GM21528 (cell line): ENCODE measurements at regions not wholly inside any gene's neighbourhood (a gene's known extent, or its start where the extent isn't known, plus 50 kb on each side); places are given as distances from the start of the nearest gene placed in this dataset.
"Not testable (repeated sequence)": the region's sequence is repeated elsewhere in the genome, so short reads cannot be mapped to it uniquely, and the experiment has no call there.

Source experiments
- ATAC-seq: cut with Tn5 transposase; IDR thresholded peaks from one replicate; pipeline ENCODE4 v1.9.1; 2021; ENCODE audit warnings: mild to moderate bottlenecking, moderate library complexity; ENCODE audit not compliant: unreplicated experiment, low FRiP score

DNA sequence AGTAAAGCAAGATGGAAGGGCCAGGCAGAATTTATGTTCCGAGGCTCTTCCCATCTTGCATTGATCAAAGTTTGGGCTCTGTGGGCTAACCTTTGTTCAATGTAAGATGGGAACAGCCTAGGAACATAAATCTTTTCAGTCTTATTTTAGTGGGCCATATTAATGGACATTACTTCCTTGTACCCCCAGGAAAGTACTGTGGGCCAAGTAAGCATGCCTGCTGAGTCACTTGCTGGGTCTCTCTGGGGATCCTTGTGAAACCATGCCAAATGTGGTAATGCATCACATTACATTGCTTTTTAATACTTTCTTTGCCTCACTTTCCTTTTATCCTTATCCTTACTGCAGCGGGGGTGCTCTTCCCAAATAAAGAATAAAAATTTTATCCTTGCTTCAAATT is 349.5 kb upstream of the POU1F1 start:
- ATAC-seq = no peak

DNA sequence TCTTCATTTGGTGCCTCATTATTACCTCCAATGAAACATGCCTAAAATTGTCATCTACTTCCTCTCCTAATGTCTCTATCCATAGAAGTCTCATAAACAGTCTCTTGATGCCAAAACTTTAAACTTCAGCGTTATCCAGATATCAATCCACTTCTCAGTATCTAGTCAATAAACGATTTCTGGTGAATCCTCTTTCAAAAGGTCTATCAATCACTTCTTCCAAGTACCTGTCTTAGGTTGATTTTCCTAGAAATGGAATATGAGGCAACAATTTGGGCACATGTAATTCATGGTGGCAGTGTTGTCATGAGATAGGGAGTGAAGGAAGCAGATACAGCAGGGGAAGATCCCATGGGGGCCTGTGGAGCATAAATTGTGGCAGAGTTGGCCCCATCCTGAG is 348.5 kb upstream of the POU1F1 start:
- no peak for ATAC-seq

DNA sequence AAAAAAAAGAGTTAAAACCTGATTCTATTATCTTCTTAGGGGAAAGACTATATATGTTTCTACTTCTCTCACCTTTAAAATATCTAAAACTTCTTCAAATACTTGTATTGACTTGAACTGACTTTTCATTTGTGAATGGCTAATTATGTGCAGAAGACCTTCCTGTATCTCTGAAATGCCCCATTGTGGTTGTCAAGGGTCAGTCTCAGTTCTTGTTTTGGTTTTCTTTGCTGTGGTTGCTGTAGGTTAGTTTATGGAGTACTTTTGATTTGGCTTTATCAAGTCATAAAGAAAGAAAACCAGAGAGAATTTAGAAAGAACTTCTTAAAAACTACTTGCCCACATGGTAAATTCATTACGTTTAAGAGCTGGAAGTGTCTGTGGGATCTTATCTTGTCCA is 345.3 kb upstream of the POU1F1 start:
- ATAC-seq = no peak

DNA sequence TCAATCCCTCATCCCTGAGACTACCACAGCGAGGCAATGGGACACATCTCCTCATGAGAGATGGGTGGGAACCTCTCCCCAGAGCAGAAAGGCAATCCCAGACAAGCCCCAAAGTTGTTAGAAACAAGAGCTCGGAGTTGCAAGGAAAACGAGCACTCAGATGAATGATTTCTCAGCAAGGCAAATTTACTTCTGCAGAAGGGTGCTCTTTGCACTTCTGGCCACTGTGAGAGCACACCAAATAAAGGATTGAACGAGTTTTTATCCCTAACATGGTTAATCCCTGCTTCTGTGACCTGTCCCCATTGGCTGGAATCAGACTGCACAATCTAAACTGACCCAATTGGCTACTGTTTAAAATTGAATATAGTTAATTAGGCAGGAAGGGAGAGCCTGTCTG is 339.1 kb upstream of the POU1F1 start:
- no peak for ATAC-seq

DNA sequence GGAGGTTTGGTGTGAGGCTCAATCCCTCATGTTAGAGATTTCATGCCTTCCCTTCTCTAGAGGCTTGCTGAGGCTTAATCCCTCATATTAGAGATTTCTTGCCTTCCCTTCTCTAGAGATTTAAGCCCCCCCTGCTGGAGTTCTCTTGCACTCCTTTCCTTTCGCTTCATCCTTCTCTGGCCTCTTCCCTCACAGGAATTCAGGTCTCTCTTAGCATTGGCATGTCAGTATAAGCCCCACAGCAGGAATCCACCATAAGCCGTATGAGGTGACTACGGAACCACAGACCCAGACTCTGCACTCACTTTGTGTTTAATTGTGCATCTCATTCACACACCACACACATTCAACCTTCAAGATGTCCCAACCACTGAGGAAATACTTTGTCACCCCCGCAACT is 338.6 kb upstream of the POU1F1 start:
- no peak for ATAC-seq

DNA sequence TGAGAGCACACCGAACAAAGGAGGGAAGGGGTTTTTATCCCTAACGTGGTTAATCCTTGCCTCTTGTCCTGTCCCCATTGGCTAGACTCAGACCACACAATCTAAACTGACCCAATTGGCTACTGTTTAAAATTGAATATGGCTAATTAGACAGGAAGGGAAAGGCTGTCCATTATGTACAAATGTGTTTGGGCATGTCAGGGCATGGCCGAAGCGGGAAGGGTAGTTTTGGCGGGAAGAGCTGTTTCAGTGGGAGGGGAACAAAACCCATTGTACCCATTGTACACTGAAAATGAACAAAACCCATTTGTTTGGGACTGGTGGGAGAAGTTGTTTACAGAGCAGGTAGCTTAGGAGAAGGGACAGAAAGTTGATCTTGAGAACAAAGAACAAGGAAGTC is 330.9 kb upstream of the POU1F1 start:
- ATAC-seq = no peak

DNA sequence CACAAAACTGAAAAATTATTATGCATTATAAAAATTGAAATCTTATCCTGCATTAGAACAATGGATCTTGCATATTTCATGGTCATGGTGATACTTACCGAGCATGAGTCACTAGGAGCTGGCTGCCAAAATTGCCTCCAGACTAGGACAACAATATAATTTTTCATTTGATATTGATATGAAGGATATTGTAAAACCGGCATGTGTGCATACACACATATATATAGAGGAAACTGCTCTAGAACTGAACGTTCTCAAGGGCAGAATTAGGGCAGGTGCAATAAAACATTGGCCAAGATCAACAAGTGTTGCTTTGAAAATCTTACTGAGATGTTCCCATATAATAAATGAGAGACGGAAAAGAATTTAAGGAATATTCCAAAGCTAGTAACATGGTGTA is 319.4 kb upstream of the POU1F1 start:
- ATAC-seq = no peak

DNA sequence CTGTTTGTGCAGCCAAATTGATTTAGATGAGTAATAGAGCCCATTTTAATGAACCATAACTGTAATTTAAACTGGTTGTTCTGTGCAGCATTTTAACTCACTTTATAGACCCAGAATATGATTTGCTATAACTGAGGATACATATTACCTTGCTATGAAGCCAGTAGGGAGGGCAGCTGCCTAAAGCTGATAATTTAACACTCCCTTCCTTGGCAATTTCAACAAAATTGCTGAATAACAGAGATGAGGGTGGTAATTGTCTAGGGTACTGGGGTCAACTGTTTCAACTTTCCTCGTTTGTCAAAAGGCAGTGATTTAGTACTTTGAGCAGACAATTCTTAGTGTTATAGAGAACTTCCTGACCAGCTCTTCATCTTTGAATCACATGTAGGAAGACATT is 304.9 kb upstream of the POU1F1 start:
- no peak for ATAC-seq

DNA sequence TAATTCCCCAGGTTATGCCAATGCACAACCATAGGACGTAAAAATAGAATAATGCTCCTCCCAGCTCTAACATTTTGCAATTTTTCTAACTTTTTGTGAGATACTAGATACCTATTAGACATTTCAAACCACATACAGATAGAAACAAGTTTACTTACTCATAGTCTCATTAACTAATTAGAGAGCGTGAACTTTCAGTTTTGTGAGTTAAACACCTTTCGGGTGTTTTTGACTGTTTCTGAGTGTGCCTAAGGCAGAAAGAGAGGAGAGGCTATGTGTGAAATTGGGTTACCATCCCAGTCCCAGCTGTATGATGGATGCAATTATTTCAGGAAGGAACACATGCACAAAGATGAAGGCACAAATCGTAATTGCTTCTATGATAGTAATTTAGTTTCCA is 300.4 kb upstream of the POU1F1 start:
- ATAC-seq = no peak

DNA sequence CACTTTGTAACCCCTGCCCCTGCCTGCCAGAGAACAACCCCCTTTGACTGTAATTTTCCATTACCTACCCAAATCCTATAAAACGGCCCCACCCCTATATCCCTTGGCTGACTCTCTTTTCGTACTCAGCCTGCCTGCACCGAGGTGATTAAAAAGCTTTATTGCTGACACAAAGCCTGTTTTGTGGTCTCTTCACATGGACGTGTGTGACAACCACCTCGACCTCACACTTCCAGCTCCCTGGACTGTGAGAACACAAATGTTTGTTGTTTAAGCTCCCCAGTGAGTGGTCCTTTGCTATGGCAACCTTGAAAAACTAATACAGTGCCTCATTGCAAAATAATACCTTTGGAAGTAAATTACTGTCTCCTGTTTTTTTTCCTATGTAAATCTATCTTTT is 299.2 kb upstream of the POU1F1 start:
- ATAC-seq = no peak

DNA sequence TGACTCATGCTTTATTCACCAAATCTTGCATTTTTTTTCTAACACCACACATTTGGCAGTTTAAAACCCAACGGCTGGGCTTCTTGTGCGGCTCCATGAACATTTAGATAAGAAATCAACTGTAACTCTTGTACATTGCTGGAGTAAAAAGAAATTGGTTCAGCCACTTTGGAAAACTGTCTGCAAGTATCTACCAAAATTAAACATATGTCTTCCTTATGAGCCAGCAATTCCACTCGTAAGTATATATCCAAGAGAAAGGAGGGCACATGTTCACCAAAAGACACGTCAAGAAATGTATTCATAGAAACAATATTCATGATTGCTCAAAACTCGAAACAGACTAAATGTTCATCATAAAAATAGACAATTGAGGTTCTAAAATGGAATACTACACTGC is 291.9 kb upstream of the POU1F1 start:
- no peak for ATAC-seq

DNA sequence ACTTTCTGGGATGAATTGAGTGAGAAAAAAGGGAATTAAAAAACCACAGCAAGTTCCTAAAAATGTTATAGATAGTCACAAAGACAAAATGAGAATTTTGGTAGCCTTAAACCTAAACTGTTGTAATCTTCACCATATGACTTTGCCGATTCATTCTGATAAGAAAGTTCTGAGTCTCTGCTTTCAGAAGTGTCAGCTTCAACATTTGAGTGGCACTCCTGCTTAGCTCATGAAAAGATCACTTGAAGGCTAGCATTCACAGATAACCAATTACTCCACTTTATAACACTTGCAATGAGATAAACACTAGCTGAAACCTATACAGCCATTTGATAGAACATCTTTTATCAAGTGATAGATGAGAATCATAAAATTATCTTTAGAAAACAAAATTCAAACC is 288.1 kb upstream of the POU1F1 start:
- ATAC-seq = no peak

DNA sequence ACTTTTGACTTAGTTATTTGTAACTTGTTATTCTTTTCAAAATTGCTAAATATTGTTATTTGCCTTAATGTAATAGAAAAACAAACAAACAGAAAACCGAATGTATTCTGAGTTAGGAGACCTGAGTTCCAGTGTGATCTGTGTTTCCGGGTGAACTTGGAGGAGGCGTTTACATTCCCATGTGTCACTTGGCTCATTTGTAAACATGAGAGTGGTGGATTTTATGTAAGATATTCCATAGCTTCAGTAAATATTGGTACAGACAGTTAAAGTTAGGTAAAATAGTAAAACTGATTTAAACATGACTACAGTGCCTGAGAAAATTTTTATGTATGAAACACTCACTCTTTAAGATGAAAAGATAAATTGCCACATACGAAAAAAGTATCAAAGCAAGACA is 287.3 kb upstream of the POU1F1 start:
- no peak for ATAC-seq

DNA sequence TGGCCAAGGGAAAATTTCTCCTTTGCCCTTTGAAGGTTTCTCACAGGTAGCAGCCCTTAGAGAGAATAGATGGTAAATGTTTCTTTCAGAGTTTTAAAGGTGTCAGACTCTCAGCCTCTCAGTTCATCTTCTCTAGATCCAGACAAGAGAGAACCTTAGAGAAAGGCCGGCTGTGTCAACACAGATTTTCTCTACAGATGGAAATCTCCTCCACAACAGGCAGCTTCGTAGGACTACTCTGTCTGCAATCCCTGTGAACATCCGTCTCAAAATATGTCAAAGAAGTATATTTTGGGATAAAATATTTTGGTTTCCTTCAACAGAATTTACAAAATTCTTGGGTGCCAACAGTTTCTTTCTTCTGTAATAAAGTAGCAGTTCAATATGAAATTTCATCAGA is 282.1 kb upstream of the POU1F1 start:
- no peak for ATAC-seq

DNA sequence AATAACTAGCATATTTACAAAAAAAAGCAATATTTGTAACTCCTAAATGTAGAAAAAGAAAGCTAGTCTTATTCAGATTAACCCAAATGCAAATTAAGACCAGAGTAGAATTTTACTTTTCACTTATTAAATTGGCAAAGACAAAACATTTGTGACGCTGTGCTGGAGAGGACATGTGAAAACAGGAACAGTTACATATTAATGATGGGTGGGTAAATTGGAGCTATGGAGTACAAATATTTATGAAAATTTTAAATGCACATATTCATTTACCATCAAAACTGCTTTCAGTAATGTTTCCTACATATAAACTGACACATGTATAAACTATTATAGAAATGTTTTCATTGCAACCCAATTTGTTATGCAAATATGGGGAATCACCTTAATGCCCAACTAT is 278.9 kb upstream of the POU1F1 start:
- ATAC-seq = no peak

DNA sequence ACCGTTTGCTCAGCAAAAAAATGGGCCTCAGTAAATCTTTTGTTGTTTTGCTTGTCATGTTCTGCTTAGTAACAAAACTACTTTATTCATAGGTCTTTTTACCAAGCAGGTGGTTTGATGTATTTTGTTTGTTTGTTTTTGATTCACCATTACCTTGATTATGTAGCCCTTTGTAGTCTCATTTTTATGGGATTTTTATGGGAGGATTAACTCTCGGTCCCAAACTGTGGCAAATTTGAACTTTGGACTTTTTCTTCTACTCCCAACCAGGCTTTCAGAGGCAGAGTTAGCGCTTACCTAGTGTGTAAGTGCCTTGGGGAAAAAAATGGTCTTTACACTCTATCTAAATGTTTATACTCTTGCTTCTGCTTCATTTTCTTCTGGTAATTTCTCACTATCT is 276.7 kb upstream of the POU1F1 start:
- no peak for ATAC-seq

DNA sequence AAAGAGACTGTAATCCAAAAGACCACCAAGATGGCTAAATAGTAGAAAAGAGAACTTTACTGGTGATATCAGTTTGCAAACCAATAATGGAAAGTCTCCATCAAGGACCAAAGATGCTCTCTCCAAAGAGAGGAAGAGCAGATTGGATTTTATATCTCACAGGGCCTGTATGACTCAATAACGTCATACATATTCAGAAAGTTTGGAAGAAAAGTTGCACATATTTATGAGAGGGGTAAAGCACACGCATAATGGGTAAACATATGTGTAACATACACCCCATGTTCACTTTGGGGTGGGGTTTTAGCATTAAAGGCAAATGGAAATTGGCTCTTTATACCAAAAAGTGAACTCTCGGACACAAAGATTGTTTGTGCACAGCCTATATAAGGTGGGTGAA is 274.5 kb upstream of the POU1F1 start:
- ATAC-seq = no peak

DNA sequence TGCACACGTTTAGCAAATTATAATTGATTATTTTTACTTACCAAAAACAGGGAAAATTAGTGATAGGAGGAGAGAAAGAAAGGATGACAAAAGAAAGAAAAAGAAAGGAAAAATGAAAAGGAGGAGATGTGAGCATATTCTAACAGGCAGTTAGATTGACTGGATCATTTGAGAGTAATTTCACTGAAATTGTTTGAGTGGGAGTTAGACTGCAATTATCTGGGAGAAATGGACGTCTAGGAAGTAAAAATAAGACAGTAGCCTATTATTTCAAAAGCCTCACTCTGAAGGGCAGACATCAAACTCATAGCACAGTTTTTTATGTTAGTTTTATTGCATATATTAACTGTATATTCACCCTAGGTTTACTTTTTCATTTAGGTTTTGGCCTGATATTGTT is 272.8 kb upstream of the POU1F1 start:
- no peak for ATAC-seq

DNA sequence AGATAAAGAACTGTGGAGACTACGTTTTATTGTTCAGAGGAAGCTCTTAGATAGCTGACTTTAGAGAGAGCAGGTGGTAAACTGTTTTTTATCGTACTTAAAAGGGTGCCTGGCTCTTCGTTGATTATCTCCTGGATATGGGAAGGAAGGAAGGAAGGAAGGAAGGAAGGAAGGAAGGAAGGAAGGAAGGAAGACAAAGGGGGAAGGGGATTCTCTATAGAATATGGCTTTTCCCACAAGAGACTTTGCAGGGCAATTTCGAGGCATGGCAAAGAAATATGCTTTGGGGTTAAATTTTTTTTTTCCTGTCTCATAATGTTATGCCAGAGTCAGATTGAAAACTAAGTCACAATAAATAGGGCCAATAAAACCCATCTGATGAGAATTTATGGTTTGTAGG is 271.9 kb upstream of the POU1F1 start:
- ATAC-seq = no peak

DNA sequence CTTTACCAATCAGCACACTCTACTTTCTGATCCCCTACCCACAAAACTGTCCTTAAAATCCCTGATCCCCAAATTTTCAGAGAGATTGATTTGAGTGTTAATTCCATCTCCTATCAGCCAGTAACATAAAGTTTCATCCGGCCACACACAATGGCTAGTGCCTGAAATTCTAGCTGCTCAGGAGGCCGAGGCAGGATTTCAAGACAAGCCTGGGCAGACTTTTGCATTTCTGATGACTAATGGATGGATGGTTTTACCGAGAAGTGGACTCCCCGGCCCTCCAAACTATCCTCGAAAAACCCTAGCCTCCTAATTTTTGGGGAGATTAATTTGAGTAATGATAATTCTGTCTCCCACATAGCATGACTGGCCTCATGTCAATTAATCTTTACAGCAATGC is 269.8 kb upstream of the POU1F1 start:
- ATAC-seq = no peak

DNA sequence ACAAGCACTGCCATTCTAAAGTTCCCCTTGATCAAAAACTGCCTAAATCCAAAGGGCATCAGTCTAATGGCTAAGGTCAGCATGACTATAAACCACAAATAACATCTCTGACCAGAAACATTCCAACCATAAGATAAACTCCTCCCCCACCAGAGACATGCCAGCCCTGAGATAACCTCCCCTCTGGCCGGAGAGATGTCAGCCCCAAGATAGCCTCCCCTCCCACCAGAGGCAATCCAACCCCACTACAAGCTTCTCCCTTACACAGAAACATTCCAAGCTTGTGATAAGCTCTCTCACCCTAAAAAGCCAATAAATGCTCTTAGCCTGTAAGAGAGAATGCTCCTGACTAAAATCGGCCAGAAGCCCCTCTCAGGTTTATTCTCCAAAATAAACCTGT is 267.0 kb upstream of the POU1F1 start:
- ATAC-seq = not testable (repeated sequence)

DNA sequence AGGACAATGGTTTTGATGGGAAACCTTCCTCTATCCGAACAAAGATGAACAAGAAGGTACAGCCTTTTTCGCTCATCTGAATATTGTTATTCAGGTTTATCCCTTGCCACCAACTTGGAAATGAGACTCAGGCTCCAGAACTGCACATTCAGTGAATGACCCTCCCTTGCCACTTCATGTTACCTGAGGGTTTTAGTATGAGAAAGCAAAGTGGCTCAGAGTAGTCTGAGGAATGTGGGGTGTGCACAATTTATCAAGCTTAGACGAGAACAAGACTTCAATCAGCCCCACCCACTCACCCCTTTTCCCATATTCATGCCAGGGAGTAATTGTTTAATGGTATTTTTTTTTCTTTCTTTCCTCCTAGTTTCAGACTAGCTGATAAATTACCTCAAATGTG is 265.3 kb upstream of the POU1F1 start:
- no peak for ATAC-seq

DNA sequence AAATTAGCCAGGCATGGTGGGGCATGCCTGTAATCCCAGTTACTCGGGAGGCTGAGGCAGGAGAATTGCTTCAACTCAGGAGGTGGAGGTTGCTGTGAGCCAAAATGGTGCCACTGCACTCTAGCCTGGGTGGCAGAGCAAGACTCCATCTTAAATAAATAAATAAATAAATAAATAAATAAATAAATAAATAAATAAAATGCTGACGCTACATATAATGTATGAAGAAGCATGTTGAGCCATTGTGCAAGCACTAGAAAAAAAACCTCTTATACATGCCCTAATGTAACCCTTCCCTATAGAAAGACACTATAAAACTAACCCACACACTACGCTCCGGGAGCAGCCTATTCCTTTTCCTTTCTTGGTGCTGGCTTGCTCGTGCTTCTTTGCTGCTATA is 262.3 kb upstream of the POU1F1 start:
- ATAC-seq = not testable (repeated sequence)

DNA sequence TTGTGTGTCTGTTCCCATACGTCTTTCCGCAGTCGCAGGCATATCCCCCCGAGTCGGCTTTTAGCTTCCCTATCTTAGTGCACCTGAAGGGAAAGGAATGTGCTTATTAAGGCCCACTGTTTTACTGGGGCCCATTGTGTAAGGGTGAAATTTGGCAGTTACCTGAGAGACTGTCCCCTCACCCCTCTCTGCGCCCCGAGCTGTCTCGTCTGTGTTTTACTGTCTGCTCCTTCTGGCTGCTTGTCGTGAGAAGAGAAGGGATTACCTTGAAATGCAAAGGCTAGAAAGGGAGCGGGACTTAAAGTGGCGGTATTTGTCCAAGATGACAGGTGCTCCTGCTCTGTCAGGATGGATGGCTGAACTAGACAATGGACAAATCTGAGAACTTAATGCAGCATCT is 233.0 kb upstream of the POU1F1 start:
- no peak for ATAC-seq
